PC-9 (cell line): ENCODE measurements at regions not wholly inside any gene's neighbourhood (a gene's known extent, or its start where the extent isn't known, plus 50 kb on each side); places are given as distances from the start of the nearest gene placed in this dataset.

Experiments used
- EZH2 ChIP-seq: fragments of 200-600 bp; sonication (generic); IDR thresholded peaks from 2 replicates; pipeline ENCODE4 v1.8.0; 2017; ENCODE audit warnings: antibody characterized with exemption, low read depth
- TF ChIP-seq, protein P1 (sequence below): fragments of 200-600 bp; sonication (generic); conservative IDR thresholded peaks from 2 replicates; pipeline ENCODE4 v1.6.1; 2017; ENCODE audit warnings: mixed run types, antibody characterized with exemption, mild to moderate bottlenecking, moderate library complexity

DNA sequence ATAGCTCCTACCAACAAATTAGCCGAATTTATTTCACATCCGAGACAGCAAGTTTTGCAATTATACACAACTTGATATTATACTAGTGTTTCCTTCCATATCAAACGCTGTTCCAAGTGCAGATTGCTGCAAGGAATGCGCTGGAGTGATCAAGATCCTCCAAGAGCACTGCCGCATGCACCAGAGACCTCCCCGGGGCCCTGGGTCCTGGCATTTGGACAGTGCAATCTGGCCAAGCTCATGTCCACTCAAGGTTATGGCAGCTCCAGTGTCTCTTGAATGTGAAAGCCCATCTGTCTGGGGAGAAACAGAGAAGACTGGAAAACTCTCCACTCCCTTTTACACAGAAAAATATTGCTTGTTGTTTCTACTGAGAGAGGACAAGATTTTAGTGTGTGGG lies 111.9 kb downstream of the HSPH1 start:
- TF ChIP-seq, protein P1, sequence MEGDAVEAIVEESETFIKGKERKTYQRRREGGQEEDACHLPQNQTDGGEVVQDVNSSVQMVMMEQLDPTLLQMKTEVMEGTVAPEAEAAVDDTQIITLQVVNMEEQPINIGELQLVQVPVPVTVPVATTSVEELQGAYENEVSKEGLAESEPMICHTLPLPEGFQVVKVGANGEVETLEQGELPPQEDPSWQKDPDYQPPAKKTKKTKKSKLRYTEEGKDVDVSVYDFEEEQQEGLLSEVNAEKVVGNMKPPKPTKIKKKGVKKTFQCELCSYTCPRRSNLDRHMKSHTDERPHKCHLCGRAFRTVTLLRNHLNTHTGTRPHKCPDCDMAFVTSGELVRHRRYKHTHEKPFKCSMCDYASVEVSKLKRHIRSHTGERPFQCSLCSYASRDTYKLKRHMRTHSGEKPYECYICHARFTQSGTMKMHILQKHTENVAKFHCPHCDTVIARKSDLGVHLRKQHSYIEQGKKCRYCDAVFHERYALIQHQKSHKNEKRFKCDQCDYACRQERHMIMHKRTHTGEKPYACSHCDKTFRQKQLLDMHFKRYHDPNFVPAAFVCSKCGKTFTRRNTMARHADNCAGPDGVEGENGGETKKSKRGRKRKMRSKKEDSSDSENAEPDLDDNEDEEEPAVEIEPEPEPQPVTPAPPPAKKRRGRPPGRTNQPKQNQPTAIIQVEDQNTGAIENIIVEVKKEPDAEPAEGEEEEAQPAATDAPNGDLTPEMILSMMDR = no peak
- TF ChIP-seq EZH2 = no peak
